LNCaP clone FGC (cell line): ENCODE measurements at regions not wholly inside any gene's neighbourhood (a gene's known extent, or its start where the extent isn't known, plus 50 kb on each side); places are given as distances from the start of the nearest gene placed in this dataset.

Source experiments
- DNase-seq: peaks from one replicate; pipeline ENCODE4 v3.0.0-alpha.2; 2011; ENCODE audit warnings: low read depth
- H3K4me3 ChIP-seq: 2 replicates; pipeline ENCODE4 v1.5.1; 2011; ENCODE audit warnings: mild to moderate bottlenecking, low read depth, low read length, control low read depth
- TF ChIP-seq, protein P1 (sequence below): IDR thresholded peaks from 2 replicates; pipeline ENCODE4 v1.5.1; 2012; ENCODE audit warnings: mild to moderate bottlenecking; ENCODE audit not compliant: control insufficient read depth, insufficient read depth; ENCODE audit errors: extremely low read depth

- DNase-seq = no peak
- TF ChIP-seq, protein P1, sequence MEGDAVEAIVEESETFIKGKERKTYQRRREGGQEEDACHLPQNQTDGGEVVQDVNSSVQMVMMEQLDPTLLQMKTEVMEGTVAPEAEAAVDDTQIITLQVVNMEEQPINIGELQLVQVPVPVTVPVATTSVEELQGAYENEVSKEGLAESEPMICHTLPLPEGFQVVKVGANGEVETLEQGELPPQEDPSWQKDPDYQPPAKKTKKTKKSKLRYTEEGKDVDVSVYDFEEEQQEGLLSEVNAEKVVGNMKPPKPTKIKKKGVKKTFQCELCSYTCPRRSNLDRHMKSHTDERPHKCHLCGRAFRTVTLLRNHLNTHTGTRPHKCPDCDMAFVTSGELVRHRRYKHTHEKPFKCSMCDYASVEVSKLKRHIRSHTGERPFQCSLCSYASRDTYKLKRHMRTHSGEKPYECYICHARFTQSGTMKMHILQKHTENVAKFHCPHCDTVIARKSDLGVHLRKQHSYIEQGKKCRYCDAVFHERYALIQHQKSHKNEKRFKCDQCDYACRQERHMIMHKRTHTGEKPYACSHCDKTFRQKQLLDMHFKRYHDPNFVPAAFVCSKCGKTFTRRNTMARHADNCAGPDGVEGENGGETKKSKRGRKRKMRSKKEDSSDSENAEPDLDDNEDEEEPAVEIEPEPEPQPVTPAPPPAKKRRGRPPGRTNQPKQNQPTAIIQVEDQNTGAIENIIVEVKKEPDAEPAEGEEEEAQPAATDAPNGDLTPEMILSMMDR = no peak
- no peak overlapping the region for H3K4me3 ChIP-seq
Observed at GRCh38 chr10:4181621-4182049, 396.6 kb upstream of the KLF6 start.

DNA sequence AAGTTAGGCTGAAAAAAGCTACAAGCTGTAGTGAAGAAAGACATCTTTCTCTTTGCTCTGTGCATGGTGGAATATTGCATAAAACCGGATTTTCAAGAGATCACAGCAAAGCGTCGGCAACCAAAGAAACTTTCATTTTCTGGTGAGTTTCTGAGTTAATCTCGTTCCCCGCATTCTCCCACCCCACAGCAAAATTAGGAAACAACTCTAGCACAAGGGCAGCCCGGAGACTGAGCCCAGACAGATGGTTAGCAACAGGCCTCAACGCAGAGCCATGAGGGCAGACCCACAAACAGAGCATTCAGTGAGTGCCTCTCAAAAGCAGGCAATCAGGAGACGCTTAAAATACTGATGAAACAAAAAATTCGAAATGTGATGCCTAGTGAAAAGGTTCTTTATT lies 396.1 kb upstream of the KLF6 start:
- H3K4me3 ChIP-seq = no peak overlapping the region
- TF ChIP-seq, protein P1 = no peak
- DNase-seq = no peak

- DNase-seq = no peak
- TF ChIP-seq, protein P1 = no peak
- no peak overlapping the region for H3K4me3 ChIP-seq
Observed at GRCh38 chr10:4177791-4178190, 392.8 kb upstream of the KLF6 start.

DNA sequence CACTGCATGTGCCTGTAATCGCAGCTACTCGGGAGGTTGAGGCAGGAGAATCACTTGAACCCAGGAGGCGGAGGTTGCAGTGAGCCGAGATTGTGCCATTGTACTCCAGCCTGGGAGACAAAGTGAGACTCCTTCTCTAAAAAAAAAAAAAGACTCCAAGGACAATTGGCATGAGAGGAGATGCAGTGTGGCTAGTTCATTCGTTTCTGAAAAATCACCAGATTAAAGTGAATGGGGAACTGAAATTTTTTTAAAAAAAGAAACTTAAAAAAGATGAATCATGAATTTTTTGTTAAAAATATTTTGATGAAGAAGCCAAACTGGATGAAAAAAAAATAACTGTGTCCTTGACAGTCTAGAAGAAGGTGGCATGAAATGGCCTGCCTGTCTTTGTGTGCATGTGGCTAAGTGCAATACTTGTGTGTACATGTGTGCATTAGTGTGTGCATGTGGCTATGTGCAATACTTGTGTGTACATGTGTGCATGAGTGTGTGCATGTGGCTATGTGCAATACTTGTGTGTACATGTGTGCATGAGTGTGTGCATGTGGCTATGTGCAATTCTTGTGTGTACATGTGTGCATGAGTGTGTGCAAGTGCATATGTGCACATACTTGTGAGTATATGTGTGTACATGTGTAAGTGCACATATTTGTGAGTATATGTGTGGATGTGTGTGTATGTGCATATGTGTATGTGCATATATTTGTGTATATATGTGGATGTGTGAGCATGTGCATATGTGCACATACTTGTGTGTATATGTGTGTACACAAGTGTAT lies 391.7 kb upstream of the KLF6 start:
- no peak for DNase-seq
- H3K4me3 ChIP-seq = no peak overlapping the region
- TF ChIP-seq, protein P1 = no peak

- TF ChIP-seq, protein P1 = peak; percentile 51
- H3K4me3 ChIP-seq = no peak overlapping the region
- DNase-seq = no peak
Observed at GRCh38 chr10:4174197-4174596, 389.2 kb upstream of the KLF6 start.

- no peak for DNase-seq
- TF ChIP-seq, protein P1 = no peak
- no peak overlapping the region for H3K4me3 ChIP-seq
Observed at GRCh38 chr10:4170633-4171314, 385.8 kb upstream of the KLF6 start.
